ENCODE measurements at regions not wholly inside any gene's neighbourhood (a gene's known extent, or its start where the extent isn't known, plus 50 kb on each side); places are given as distances from the start of the nearest gene placed in this dataset.
"Not testable (repeated sequence)": the region's sequence is repeated elsewhere in the genome, so short reads cannot be mapped to it uniquely, and the experiment has no call there.

DNA sequence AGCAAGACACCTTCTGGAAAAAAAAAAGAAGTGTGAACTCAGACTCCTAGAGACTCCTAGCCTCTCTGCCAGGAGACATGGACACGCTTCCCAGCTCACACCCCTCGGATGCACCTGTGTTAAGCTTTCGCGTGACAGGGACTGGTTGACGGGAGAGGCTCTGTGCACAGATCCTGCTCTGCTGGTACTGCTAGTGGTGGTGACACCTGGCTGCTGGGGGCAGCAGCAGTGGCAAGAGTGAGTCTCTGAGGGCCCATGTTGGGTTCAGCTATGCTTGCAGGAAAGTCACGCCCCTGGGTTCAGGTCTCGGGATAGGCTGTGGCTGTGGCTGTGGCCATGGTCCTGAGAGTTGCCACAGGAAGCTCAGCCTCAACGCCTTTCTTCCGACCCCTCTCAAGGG is 81.1 kb downstream of the XRCC2 start:
- Histone ChIP-seq H3K4me3 (ENCODE audit: low read length) (no peak overlapping the region), H3K36me3 (replicated peaks; ENCODE audit: insufficient read depth, low read length) (no peaks in the 10 kb centered on the region), H3K9me2 (replicated peaks; ENCODE audit: insufficient read depth, low read length) (no peaks in the 10 kb centered on the region), H3F3A (ENCODE audit: insufficient read depth, low read length) (no peaks in the 10 kb centered on the region), H3K4me2 (ENCODE audit: low read depth, low read length) (no peak overlapping the region), H3K27ac (ENCODE audit: low read length) (no peak overlapping the region), H2AFZ (ENCODE audit: low read length) (no peak overlapping the region), H4K20me1 (ENCODE audit: insufficient read depth, low read length) (no peaks in the 10 kb centered on the region), H3K9me3 (replicated peaks; ENCODE audit: insufficient read depth, low read length) (no peaks in the 10 kb centered on the region), H3K4me1 (ENCODE audit: low read length) (no peaks in the 10 kb centered on the region), H3K27me3 (replicated peaks; ENCODE audit: insufficient read depth, low read length) (no peaks in the 10 kb centered on the region), H3K9ac (ENCODE audit: low read length) (no peak overlapping the region), H3K79me2 (ENCODE audit: low read length) (no peaks in the 10 kb centered on the region)
- DNase-seq: no peak
- TF ChIP-seq, protein P1, sequence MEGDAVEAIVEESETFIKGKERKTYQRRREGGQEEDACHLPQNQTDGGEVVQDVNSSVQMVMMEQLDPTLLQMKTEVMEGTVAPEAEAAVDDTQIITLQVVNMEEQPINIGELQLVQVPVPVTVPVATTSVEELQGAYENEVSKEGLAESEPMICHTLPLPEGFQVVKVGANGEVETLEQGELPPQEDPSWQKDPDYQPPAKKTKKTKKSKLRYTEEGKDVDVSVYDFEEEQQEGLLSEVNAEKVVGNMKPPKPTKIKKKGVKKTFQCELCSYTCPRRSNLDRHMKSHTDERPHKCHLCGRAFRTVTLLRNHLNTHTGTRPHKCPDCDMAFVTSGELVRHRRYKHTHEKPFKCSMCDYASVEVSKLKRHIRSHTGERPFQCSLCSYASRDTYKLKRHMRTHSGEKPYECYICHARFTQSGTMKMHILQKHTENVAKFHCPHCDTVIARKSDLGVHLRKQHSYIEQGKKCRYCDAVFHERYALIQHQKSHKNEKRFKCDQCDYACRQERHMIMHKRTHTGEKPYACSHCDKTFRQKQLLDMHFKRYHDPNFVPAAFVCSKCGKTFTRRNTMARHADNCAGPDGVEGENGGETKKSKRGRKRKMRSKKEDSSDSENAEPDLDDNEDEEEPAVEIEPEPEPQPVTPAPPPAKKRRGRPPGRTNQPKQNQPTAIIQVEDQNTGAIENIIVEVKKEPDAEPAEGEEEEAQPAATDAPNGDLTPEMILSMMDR (IDR thresholded peaks at IDR 0.05; ENCODE audit: low read length): no peak
- TF ChIP-seq EZH2 (optimal IDR thresholded peaks at IDR 0.05; ENCODE audit: low read depth, low read length) (no peak), EZH2phosphoT487 (IDR thresholded peaks at IDR 0.05; ENCODE audit: low read length) (no peak)

DNA sequence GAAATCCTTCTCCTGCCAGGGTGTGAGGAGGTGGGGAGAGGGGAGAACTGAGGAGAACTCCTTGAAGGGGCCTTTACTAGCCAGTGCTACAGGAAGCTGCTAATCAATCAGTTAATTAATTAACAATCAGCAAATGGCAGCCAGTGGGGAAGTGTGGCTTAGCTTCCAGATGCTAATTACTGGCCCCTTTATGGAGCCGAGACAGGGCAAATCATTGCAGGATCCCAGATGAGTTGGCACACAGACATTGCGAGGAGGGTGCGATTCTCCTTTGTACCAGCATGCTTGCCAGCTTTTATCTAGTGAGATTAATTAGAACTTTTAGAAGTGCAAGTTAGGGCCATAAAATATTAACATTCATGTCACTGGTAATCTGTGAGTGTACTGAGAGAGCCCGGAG is 84.0 kb downstream of the XRCC2 start:
- no peaks in the 10 kb centered on the region for H4K20me1 ChIP-seq (ENCODE audit: insufficient read depth, low read length)
- no peak for TF ChIP-seq EZH2 (optimal IDR thresholded peaks at IDR 0.05; ENCODE audit: low read depth, low read length)
- TF ChIP-seq, protein P1 (IDR thresholded peaks at IDR 0.05; ENCODE audit: low read length): no peak
- no peak for TF ChIP-seq EZH2phosphoT487 (IDR thresholded peaks at IDR 0.05; ENCODE audit: low read length)
- no peaks in the 10 kb centered on the region for H3F3A ChIP-seq (ENCODE audit: insufficient read depth, low read length)
- H3K9me3 ChIP-seq (replicated peaks; ENCODE audit: insufficient read depth, low read length): no peaks in the 10 kb centered on the region
- no peaks in the 10 kb centered on the region for H3K36me3 ChIP-seq (replicated peaks; ENCODE audit: insufficient read depth, low read length)
- no peaks in the 10 kb centered on the region for H3K27me3 ChIP-seq (replicated peaks; ENCODE audit: insufficient read depth, low read length)
- no peak overlapping the region for H3K27ac ChIP-seq (ENCODE audit: low read length)
- no peaks in the 10 kb centered on the region for H3K4me1 ChIP-seq (ENCODE audit: low read length)
- H2AFZ ChIP-seq (ENCODE audit: low read length): no peak overlapping the region
- H3K4me3 ChIP-seq (ENCODE audit: low read length): no peak overlapping the region
- no peak overlapping the region for H3K4me2 ChIP-seq (ENCODE audit: low read depth, low read length)
- H3K9me2 ChIP-seq (replicated peaks; ENCODE audit: insufficient read depth, low read length): no peaks in the 10 kb centered on the region
- no peaks in the 10 kb centered on the region for H3K79me2 ChIP-seq (ENCODE audit: low read length)
- DNase-seq: no peak
- no peak overlapping the region for H3K9ac ChIP-seq (ENCODE audit: low read length)

DNA sequence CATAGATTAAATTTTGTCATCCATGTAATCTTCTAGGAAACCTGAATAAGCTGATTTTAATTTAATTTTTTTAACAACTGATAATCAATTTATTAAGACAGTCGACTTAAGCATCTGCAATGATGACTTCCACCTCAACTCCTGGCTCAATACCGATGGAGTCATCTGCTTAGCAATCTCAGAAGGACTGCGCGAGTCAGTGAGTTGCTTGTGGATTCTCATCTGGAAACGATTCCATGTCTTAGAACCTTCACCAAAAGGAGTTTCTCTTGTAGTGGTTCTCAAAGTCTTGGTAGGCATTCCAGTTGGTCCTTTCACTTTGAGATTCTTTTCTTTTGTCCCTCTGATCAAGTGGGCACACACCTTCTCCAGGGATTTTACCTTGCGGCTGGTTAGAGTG is 85.5 kb downstream of the XRCC2 start:
- no peak overlapping the region for H3K4me2 ChIP-seq (ENCODE audit: low read depth, low read length)
- H3K9me3 ChIP-seq (replicated peaks; ENCODE audit: insufficient read depth, low read length): no peaks in the 10 kb centered on the region
- no peaks in the 10 kb centered on the region for H3K9me2 ChIP-seq (replicated peaks; ENCODE audit: insufficient read depth, low read length)
- no peak overlapping the region for H3K4me3 ChIP-seq (ENCODE audit: low read length)
- no peaks in the 10 kb centered on the region for H3K79me2 ChIP-seq (ENCODE audit: low read length)
- no peaks in the 10 kb centered on the region for H3K4me1 ChIP-seq (ENCODE audit: low read length)
- DNase-seq: no peak
- H3F3A ChIP-seq (ENCODE audit: insufficient read depth, low read length): no peaks in the 10 kb centered on the region
- no peak for TF ChIP-seq EZH2phosphoT487 (IDR thresholded peaks at IDR 0.05; ENCODE audit: low read length)
- TF ChIP-seq EZH2 (optimal IDR thresholded peaks at IDR 0.05; ENCODE audit: low read depth, low read length): no peak
- TF ChIP-seq, protein P1 (IDR thresholded peaks at IDR 0.05; ENCODE audit: low read length): no peak
- H2AFZ ChIP-seq (ENCODE audit: low read length): no peak overlapping the region
- H4K20me1 ChIP-seq (ENCODE audit: insufficient read depth, low read length): no peaks in the 10 kb centered on the region
- no peaks in the 10 kb centered on the region for H3K27me3 ChIP-seq (replicated peaks; ENCODE audit: insufficient read depth, low read length)
- no peak overlapping the region for H3K27ac ChIP-seq (ENCODE audit: low read length)
- H3K9ac ChIP-seq (ENCODE audit: low read length): no peak overlapping the region
- H3K36me3 ChIP-seq (replicated peaks; ENCODE audit: insufficient read depth, low read length): no peaks in the 10 kb centered on the region

DNA sequence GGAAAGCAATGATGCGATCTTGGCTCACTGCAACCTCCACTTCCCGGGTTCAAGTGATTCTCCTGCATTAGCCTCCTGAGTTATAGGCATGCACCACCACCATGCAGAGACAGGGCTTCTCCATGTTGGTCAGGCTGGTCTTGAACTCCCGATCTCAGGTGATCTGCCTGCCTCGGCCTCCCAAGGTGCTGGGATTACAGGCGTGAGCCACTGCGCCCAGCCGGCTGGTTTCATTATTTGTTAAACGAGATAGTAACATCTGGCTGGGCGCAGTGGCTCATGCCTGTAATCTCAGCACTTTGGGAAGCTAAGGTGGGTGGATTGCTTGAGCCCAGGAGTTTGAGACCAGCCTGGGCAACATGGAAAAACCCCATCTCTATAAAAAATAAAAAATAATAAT is 86.1 kb downstream of the XRCC2 start:
- not testable (repeated sequence) for DNase-seq; H3K4me2 ChIP-seq (ENCODE audit: low read depth, low read length); H3K9me3 ChIP-seq (replicated peaks; ENCODE audit: insufficient read depth, low read length); H3K9ac ChIP-seq (ENCODE audit: low read length); H3K4me1 ChIP-seq (ENCODE audit: low read length); H3F3A ChIP-seq (ENCODE audit: insufficient read depth, low read length); H3K27me3 ChIP-seq (replicated peaks; ENCODE audit: insufficient read depth, low read length); H3K9me2 ChIP-seq (replicated peaks; ENCODE audit: insufficient read depth, low read length); H3K4me3 ChIP-seq (ENCODE audit: low read length); H4K20me1 ChIP-seq (ENCODE audit: insufficient read depth, low read length); H3K36me3 ChIP-seq (replicated peaks; ENCODE audit: insufficient read depth, low read length); H3K27ac ChIP-seq (ENCODE audit: low read length); H2AFZ ChIP-seq (ENCODE audit: low read length); H3K79me2 ChIP-seq (ENCODE audit: low read length)

Data from MM.1S (cell line).